Chondrocyte (in vitro differentiated cells): ENCODE measurements at regions not wholly inside any gene's neighbourhood (a gene's known extent, or its start where the extent isn't known, plus 50 kb on each side); places are given as distances from the start of the nearest gene placed in this dataset.

Source experiments
- DNase-seq: peaks from one replicate; pipeline ENCODE4 v3.0.0; 2021; ENCODE audit warnings: mixed read lengths, low spot score
- H3K27ac Mint-ChIP-seq: one replicate; pipeline ENCODE4 v1.8.0; 2021; ENCODE audit warnings: mild to moderate bottlenecking, moderate library complexity, mixed read lengths; ENCODE audit not compliant: unreplicated experiment
- H3K27me3 Mint-ChIP-seq: 2 replicates; pipeline ENCODE4 v1.8.0; 2021; ENCODE audit warnings: low read depth, mixed read lengths
- H3K36me3 Mint-ChIP-seq: 2 replicates; pipeline ENCODE4 v1.8.0; 2021; ENCODE audit warnings: low read depth, mixed read lengths
- H3K4me1 Mint-ChIP-seq: 2 replicates; pipeline ENCODE4 v1.8.0; 2021; ENCODE audit warnings: low read depth, mild to moderate bottlenecking, mixed read lengths
- H3K4me3 Mint-ChIP-seq: one replicate; pipeline ENCODE4 v1.8.0; 2021; ENCODE audit warnings: mild to moderate bottlenecking, moderate library complexity, mixed read lengths; ENCODE audit not compliant: unreplicated experiment
- H3K9me3 Mint-ChIP-seq: 2 replicates; pipeline ENCODE4 v1.8.0; 2021; ENCODE audit warnings: low read depth, mixed read lengths
- TF ChIP-seq, protein P1 (sequence below): fragments of 200-600 bp; sonication (generic); IDR thresholded peaks from 2 replicates; pipeline ENCODE4 v1.5.0; 2021; ENCODE audit warnings: antibody characterized with exemption, mild to moderate bottlenecking, moderate library complexity

DNA sequence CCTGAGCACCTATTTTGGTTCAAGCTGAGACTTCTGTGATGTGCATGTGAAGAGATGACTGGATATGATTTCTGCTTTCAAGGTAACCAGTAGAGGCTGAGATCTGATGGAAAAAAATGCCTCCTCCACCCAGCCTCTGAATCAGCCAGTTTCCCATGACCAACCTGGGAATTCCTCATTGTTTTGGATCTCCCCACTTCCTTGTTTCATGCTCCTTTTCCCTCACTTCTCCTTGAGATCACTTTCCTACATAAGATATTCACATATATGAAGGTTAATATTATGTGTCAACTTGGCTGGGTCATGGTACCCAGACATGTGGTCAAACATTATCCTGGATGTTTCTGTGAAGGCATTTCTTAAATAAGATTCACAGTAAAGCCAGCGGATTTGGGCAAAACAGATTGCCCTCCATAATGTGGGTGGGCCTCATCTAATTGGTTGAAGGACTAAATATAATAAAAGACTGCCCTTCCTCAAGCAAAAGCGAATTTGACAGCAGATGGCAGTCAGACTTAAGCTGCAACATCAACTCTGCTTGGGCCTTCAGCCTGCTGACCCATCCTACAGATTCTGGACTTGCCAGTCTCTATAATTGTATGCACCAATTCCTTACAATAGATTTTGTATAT is 379.4 kb downstream of the TNS1 start:
- TF ChIP-seq, protein P1, sequence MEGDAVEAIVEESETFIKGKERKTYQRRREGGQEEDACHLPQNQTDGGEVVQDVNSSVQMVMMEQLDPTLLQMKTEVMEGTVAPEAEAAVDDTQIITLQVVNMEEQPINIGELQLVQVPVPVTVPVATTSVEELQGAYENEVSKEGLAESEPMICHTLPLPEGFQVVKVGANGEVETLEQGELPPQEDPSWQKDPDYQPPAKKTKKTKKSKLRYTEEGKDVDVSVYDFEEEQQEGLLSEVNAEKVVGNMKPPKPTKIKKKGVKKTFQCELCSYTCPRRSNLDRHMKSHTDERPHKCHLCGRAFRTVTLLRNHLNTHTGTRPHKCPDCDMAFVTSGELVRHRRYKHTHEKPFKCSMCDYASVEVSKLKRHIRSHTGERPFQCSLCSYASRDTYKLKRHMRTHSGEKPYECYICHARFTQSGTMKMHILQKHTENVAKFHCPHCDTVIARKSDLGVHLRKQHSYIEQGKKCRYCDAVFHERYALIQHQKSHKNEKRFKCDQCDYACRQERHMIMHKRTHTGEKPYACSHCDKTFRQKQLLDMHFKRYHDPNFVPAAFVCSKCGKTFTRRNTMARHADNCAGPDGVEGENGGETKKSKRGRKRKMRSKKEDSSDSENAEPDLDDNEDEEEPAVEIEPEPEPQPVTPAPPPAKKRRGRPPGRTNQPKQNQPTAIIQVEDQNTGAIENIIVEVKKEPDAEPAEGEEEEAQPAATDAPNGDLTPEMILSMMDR = no peak
- DNase-seq = no peak
- Mint-ChIP-seq H3K9me3 (no peaks in the 10 kb centered on the region), H3K27me3 (no peaks in the 10 kb centered on the region), H3K27ac (peak overlapping the region; percentile 91), H3K36me3 (no peaks in the 10 kb centered on the region), H3K4me3 (no peak overlapping the region), H3K4me1 (peaks cover 72% of the 10 kb centered on the region)

DNA sequence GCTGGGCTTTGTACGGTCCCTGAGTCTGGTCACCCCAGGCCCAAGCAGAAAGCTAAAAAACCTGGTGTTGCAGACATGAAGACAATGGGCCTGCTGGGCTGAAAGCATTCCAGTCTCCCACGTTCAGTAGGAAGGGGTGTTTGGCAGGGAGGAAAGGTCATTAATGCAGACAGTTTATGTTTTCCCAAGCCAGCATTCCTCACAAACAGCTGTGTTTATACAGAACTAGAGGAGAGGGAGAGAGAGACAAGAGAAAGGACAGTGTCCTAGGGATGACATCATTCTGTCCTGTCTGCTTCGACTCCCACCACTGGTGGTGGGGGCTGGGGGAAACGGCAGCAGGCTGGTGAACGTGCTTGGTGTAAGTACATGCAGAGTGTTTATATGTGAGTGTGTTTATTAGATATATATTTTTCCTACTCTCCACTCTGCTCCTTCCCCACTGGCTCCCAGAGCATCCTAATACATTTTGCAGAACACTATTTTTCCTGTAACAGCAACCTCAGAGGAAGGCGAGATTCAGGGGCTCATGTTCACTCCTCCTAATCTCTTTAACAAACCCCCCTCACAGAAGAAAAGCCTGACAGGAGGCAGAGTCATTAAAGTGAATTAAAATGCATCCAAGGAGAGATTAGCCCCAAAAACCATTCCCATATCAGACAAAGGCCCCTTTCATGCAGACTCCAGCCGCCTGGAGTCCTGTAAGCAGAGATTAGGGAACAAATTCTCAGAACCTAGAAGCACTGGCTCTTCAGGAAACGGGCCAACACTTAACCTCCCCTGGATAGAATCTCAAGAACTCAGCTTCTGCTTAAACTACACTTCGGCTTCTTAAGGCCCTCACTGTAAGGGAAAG is 380.4 kb downstream of the TNS1 start:
- H3K4me1 Mint-ChIP-seq = peaks cover 74% of the 10 kb centered on the region
- DNase-seq = no peak
- H3K9me3 Mint-ChIP-seq = no peaks in the 10 kb centered on the region
- H3K36me3 Mint-ChIP-seq = no peaks in the 10 kb centered on the region
- TF ChIP-seq, protein P1 = no peak
- peak overlapping the region; percentile 91 for H3K27ac Mint-ChIP-seq
- peak overlapping the region; percentile 1 for H3K4me3 Mint-ChIP-seq
- H3K27me3 Mint-ChIP-seq = no peaks in the 10 kb centered on the region

DNA sequence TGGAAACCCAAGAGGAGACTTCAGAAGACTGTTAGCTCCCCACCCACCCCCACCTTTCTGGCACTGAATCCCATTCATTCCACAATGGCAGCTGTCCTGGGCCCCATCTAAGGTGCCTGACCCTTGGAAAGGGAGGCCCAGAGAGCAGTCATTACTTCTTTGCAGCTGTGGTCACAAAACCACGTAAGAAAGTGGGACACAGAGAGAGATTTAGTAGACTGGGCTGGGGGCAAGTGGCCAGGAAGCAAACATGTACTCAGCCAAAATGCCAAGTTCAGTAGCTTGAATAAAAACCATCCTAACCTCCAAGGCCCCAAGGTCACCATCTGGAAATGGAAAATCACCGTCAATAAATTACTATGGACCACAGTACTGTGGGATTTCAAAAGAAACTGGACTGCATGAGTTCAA is 381.4 kb downstream of the TNS1 start:
- DNase-seq = no peak
- Mint-ChIP-seq H3K4me3 (no peak overlapping the region), H3K4me1 (peaks cover 85% of the 10 kb centered on the region), H3K9me3 (no peaks in the 10 kb centered on the region), H3K36me3 (no peaks in the 10 kb centered on the region), H3K27me3 (no peaks in the 10 kb centered on the region), H3K27ac (peak overlapping the region; percentile 4)
- TF ChIP-seq, protein P1 = no peak

DNA sequence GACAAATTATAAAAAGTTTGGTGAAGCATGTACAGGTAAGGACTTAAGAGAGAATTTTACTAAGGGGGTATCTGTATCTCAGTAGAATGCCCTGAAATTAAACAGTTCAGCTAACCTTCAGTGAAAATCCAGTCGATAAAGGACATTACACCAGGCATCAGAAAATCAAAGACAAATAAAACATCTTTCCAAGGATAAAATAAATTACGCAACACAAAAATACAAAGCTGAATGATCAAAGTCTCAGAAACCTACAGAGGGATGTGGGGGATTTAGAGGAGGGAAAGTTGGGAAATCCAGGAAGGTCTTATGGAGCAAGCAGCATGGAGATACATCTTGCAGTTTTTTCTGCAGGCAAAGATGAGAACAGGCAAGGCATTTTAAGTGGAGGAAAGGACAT is 384.1 kb downstream of the TNS1 start:
- H3K4me3 Mint-ChIP-seq = no peak overlapping the region
- no peak for DNase-seq
- H3K4me1 Mint-ChIP-seq = peaks cover 68% of the 10 kb centered on the region
- TF ChIP-seq, protein P1 = no peak
- no peaks in the 10 kb centered on the region for H3K27me3 Mint-ChIP-seq
- no peaks in the 10 kb centered on the region for H3K9me3 Mint-ChIP-seq
- H3K36me3 Mint-ChIP-seq = no peaks in the 10 kb centered on the region
- no peak overlapping the region for H3K27ac Mint-ChIP-seq

DNA sequence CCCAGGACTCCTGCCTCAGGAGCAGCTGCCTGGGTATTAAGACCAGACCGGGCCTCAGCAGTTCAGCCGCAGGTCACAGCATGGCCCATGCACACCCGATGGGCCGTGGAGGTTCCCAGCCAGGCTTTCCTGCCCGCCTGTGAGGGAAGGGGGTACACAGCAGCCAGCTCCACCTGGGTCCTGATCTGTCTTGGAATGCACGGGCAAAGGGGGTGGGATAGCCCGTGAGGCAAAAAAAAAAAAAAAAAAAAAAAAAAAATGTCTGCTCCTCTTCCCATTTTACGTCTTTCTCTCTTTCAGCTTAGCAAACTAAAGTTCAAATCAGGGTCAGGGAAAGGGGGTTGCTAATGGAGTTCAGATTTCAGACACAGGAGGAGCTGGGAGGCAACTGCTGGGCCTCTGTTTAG is 385.2 kb downstream of the TNS1 start:
- H3K9me3 Mint-ChIP-seq = no peaks in the 10 kb centered on the region
- no peak overlapping the region for H3K4me3 Mint-ChIP-seq
- DNase-seq = no peak
- no peaks in the 10 kb centered on the region for H3K27me3 Mint-ChIP-seq
- H3K4me1 Mint-ChIP-seq = peaks cover 58% of the 10 kb centered on the region
- H3K27ac Mint-ChIP-seq = peak overlapping the region; percentile 73
- TF ChIP-seq, protein P1 = no peak
- H3K36me3 Mint-ChIP-seq = no peaks in the 10 kb centered on the region
